ENCODE measurements at regions not wholly inside any gene's neighbourhood (a gene's known extent, or its start where the extent isn't known, plus 50 kb on each side); places are given as distances from the start of the nearest gene placed in this dataset.
"Not testable (repeated sequence)": the region's sequence is repeated elsewhere in the genome, so short reads cannot be mapped to it uniquely, and the experiment has no call there.

- no peak for DNase-seq
Observed at GRCh38 chr6:148602136-148602535, 144.7 kb upstream of the UST start.

- DNase-seq = no peak
Observed at GRCh38 chr6:148608199-148608951, 138.5 kb upstream of the UST start.

- no peak for DNase-seq
Observed at GRCh38 chr6:148611213-148611612, 135.6 kb upstream of the UST start.

- DNase-seq = no peak
Observed at GRCh38 chr6:148612043-148612442, 134.8 kb upstream of the UST start.

- no peak for DNase-seq
Observed at GRCh38 chr6:148614602-148615001, 132.2 kb upstream of the UST start.

GRCh38 chr6:148616841-148617240, 130.0 kb upstream of the UST start:
- DNase-seq = no peak

- DNase-seq = no peak
Observed at GRCh38 chr6:148617530-148617929, 129.3 kb upstream of the UST start.

GRCh38 chr6:148619891-148620290, 126.9 kb upstream of the UST start:
- no peak for DNase-seq

GRCh38 chr6:148620579-148621298, 126.1 kb upstream of the UST start:
- no peak for DNase-seq

GRCh38 chr6:148625609-148626008, 121.2 kb upstream of the UST start:
- no peak for DNase-seq

GRCh38 chr6:148628251-148628650, 118.6 kb upstream of the UST start:
- peak in 2 of 3 experiments; percentile 56 to 68 for DNase-seq

GRCh38 chr6:148629181-148629580, 117.6 kb upstream of the UST start:
- peak in 1 of 3 experiments; percentile 86 for DNase-seq

GRCh38 chr6:148629592-148630465, 117.0 kb upstream of the UST start:
- no peak for DNase-seq

- no peak for DNase-seq
Observed at GRCh38 chr6:148635070-148635743, 111.6 kb upstream of the UST start.

GRCh38 chr6:148641836-148642235, 105.0 kb upstream of the UST start:
- DNase-seq = not testable (repeated sequence)

- DNase-seq = not testable (repeated sequence)
Observed at GRCh38 chr6:148643208-148643607, 103.6 kb upstream of the UST start.

GRCh38 chr6:148645049-148645448, 101.8 kb upstream of the UST start:
- DNase-seq = not testable (repeated sequence)

GRCh38 chr6:148648754-148649453, 97.9 kb upstream of the UST start:
- DNase-seq = no peak

- DNase-seq = no peak
Observed at GRCh38 chr6:148649454-148649963, 97.3 kb upstream of the UST start.

- DNase-seq = no peak
Observed at GRCh38 chr6:148650941-148651505, 95.8 kb upstream of the UST start.

GRCh38 chr6:148652205-148652604, 94.6 kb upstream of the UST start:
- DNase-seq = no peak

Measured in NCI-H1417 (cell line).